Adrenal gland (tissue), 9 donors: ENCODE measurements at regions not wholly inside any gene's neighbourhood (a gene's known extent, or its start where the extent isn't known, plus 50 kb on each side); places are given as distances from the start of the nearest gene placed in this dataset.

ENCODE experiments used
- DNase-seq, 7 donors: peaks; one replicate each; pipeline ENCODE4 v3.0.0-alpha.2; 2019 to 2020
- H3K27ac ChIP-seq, 5 donors: fragments of 200-600 bp; sonication (generic) in 4 of 5; 1 replicate in 3 of 5; 2 replicates in 2 of 5; pipeline versions ENCODE4 v1.5.1 to v1.8.0; 2016 to 2020; ENCODE audit warnings: mild to moderate bottlenecking in 1 of 5
- H3K27me3 ChIP-seq: fragments of 200-600 bp; 2 replicates; pipeline ENCODE4 v1.8.0; 2021
- H3K36me3 ChIP-seq, 2 donors: fragments of 200-600 bp; replicated peaks in 1 of 2; 1 replicate in 1 of 2; 2 replicates in 1 of 2; pipeline versions ENCODE4 v1.5.1 to v1.8.0; 2018 to 2022
- H3K4me1 ChIP-seq, 2 donors: fragments of 200-600 bp; replicated peaks in 1 of 2; 1 replicate in 1 of 2; 2 replicates in 1 of 2; pipeline versions ENCODE4 v1.5.1 to v1.8.0; 2018 to 2021
- H3K4me3 ChIP-seq, 4 donors: fragments of 200-600 bp; sonication (generic) in 3 of 4; one replicate each; pipeline ENCODE4 v1.5.1; 2016 to 2018
- H3K9me3 ChIP-seq, 3 donors: fragments of 200-600 bp; sonication (generic) in 1 of 3; replicated peaks in 1 of 3; 1 replicate in 2 of 3; 2 replicates in 1 of 3; pipeline versions ENCODE4 v1.5.1 to v1.8.0; 2016 to 2021
- POLR2A ChIP-seq, 2 donors: fragments of 450-650 bp; IDR thresholded peaks; one replicate each; pipeline ENCODE4 v1.6.1; 2017; ENCODE audit warnings: antibody characterized with exemption in 2 of 2, mild to moderate bottlenecking in 2 of 2, moderate library complexity in 1 of 2
- WGBS, 4 donors: extraction: QIAGEN DNeasy Blood & Tissue Kit in 2 of 4; methylation state at CpG; one replicate each; pipeline versions ENCODE4 v1.1.5 to v1.1.7; 2013 to 2017; 5-methylcytosine and 5-hydroxymethylcytosine counted together
- intact Hi-C, 2 donors: fragments of 100-400 bp; cut with DNase I; formaldehyde crosslinking; loops; one replicate each; pipeline versions ENCODE4 v1.14.1 to v1.15.0; 2022 to 2023
- TF ChIP-seq, protein P1 (sequence below), 6 experiments: fragments of 450-650 bp in 4 of 6; fragments of 200-600 bp in 2 of 6; sonication (generic) in 1 of 6; IDR thresholded peaks; 1 replicate in 5 of 6; 2 replicates in 1 of 6; pipeline versions ENCODE4 v1.5.1 to v1.8.0; 2016 to 2021; ENCODE audit warnings: antibody characterized with exemption in 6 of 6, mild to moderate bottlenecking in 2 of 6, moderate library complexity in 1 of 6
- donor health status: healthy with polysubstance abuse.
- donor health status: Bipolar disorder and iron deficiency.
- donor health status: DM: yes; HTN: yes; CAD: no.
- donor health status: DM: no; HTN: no; CAD: no.
- donor health status: DM: no; HTN: no; CAD: no.

DNA sequence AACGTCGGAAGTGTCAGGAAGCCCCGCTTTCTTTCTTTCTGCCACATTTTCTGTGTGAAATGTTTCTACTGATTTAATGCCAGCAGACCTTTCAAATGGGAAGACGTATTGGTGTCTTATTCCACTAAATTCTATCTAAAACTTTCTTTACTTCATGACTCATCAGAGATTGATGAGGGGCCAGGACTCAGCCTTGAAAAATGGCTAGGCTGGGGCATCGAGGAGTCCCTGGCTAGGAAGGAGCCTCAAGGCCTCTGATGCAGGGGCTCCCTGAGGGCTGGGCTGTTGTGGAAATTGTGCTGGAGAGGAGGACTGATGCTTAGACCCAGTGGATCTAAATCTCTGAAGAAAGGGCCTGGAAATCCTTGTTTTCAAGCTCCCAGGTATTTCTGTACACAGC is 192.8 kb upstream of the PDE10A start:
- intact Hi-C loops = loop anchor here in 1 of 2 donors (10.0 kb wide), 2 partner anchors 121 to 411 kb away; no protein-coding TSS in a partner anchor
- 41 to 80% (median 53%) methylated on average over 5 of the region's 5 CpGs for whole genome bisulfite sequencing, 4 donors
- DNase-seq = peak in 3 of 7 donors; percentile 45 to 52 (median 48)
- Histone ChIP-seq H3K4me1 (no peaks in the 10 kb centered on the region), H3K27ac (no peak overlapping the region), H3K36me3 (no peaks in the 10 kb centered on the region), H3K9me3 (no peaks in the 10 kb centered on the region), H3K4me3 (no peak overlapping the region), H3K27me3 (peaks cover 9% of the 10 kb centered on the region)
- TF ChIP-seq POLR2A (IDR thresholded peaks at IDR 0.05) = no peak
- TF ChIP-seq, protein P1, sequence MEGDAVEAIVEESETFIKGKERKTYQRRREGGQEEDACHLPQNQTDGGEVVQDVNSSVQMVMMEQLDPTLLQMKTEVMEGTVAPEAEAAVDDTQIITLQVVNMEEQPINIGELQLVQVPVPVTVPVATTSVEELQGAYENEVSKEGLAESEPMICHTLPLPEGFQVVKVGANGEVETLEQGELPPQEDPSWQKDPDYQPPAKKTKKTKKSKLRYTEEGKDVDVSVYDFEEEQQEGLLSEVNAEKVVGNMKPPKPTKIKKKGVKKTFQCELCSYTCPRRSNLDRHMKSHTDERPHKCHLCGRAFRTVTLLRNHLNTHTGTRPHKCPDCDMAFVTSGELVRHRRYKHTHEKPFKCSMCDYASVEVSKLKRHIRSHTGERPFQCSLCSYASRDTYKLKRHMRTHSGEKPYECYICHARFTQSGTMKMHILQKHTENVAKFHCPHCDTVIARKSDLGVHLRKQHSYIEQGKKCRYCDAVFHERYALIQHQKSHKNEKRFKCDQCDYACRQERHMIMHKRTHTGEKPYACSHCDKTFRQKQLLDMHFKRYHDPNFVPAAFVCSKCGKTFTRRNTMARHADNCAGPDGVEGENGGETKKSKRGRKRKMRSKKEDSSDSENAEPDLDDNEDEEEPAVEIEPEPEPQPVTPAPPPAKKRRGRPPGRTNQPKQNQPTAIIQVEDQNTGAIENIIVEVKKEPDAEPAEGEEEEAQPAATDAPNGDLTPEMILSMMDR (IDR thresholded peaks at IDR 0.05) = no peak

DNA sequence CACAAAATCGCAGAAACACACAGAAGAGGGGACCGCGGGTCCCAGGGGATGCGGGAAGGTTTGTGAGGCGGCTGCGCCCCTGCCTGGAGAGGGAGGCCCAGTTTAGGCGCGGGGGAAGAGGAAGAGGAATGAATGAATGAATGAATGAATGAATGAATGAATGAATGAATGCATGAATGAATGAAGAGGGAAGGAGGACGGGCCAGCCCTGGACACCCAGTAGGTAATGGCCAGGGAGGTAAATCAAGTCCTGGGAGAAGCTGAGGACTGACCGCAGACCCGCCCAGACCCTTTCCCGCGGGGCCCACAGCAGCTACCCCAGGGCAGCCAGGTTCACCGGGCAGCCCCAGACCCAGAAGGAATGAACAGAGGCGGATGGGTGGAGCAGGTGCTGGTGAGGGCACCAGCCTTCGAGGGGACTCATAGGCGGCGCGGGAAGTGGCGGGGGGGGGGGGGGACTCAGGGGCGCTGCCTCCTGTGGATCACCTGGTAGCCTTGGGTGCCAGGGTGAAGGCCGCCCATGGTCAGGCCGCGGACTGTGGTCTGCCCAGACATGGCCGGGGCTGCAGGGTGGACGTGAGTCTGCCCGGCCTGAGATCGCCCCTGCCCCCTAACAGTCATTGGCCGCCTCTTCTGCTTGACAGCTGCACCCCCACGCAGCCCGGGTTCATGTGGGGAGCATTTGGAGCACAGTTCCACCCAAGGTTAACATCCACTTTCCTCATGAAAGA is 192.0 kb upstream of the PDE10A start:
- WGBS, 4 donors = 57 to 84% (median 71%) methylated on average over 10 to 31 of the region's 31 CpGs
- H3K4me1 ChIP-seq = no peaks in the 10 kb centered on the region
- H3K36me3 ChIP-seq = no peaks in the 10 kb centered on the region
- H3K9me3 ChIP-seq = no peaks in the 10 kb centered on the region
- H3K4me3 ChIP-seq = no peak overlapping the region
- H3K27me3 ChIP-seq = peaks cover 9% of the 10 kb centered on the region
- TF ChIP-seq, protein P1 (IDR thresholded peaks at IDR 0.05) = no peak
- TF ChIP-seq POLR2A (IDR thresholded peaks at IDR 0.05) = no peak
- H3K27ac ChIP-seq = no peak overlapping the region
- DNase-seq = no peak
- intact Hi-C loops = loop anchor here (5.0 to 10.0 kb wide), 3 partner anchors 120 to 410 kb away; no protein-coding TSS in a partner anchor

DNA sequence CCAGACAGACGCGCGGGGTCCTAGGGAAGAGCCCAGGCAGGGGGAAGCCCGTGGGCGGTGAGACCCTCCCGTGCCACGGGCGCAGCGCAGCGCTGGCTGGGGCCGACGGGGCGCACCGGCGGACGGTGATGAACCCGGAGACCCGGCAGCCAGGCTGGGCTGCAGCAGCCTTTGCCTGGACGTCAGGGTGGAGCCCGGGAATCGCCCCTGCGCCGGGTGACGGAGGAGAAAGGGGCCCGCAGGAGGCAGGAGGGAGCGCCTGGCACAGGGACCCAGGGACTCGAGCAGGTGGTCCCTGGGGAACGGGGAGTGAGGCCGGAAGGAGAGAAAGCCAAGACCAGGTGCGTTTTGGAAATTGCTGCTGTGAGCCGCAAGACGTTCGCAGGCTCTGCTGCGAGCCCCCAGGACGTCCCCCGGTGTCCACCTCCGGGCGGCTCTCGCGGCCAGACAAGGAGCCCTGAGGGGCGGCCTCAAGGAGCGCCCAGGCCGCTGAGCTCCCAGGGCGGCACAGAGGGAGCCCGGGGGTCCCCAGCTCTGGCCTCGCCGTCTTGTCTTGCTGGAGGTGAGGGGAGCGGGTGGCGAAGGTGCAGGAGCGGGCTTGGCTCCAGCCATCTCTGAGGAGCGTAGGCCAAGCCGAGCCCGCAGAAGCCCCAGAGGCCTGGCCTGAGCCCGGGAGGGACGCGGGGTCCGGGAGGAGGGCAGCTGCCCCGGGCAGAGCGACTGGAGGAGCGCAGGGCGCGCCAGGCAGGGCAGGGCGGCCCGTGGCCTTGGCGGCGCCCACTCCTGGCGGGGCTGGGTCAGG is 191.2 kb upstream of the PDE10A start:
- H3K9me3 ChIP-seq = no peaks in the 10 kb centered on the region
- intact Hi-C loops = loop anchor here (5.0 to 10.0 kb wide), 3 partner anchors 119 to 409 kb away; no protein-coding TSS in a partner anchor
- H3K27ac ChIP-seq = no peak overlapping the region
- H3K36me3 ChIP-seq = no peaks in the 10 kb centered on the region
- H3K4me1 ChIP-seq = no peaks in the 10 kb centered on the region
- no peak for DNase-seq
- WGBS, 4 donors = 35 to 49% (median 37%) methylated on average over 36 to 67 of the region's 67 CpGs
- peaks cover 9% of the 10 kb centered on the region for H3K27me3 ChIP-seq
- no peak for TF ChIP-seq POLR2A (IDR thresholded peaks at IDR 0.05)
- TF ChIP-seq, protein P1 (IDR thresholded peaks at IDR 0.05) = no peak
- H3K4me3 ChIP-seq = no peak overlapping the region

DNA sequence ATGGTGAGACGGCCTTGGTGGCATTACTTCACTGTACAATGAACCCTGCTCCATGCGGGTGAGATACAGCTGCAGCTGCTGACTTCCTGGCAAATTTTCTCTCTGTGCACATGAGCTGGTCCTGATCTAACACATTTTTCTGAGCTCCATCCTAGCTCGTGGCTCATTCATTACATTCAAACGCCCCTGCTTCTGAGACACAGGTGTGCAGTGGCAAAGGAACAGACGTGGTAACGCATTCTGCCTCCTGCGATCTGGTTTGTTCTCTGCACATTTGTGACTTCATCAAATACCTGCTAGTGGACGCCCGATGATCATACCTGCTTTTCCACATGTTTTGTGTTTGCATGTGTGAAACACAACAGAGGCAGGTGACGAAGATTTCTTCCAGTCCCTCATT is 189.6 kb upstream of the PDE10A start:
- no peak overlapping the region for H3K27ac ChIP-seq
- DNase-seq = no peak
- H3K9me3 ChIP-seq = no peaks in the 10 kb centered on the region
- no peaks in the 10 kb centered on the region for H3K4me1 ChIP-seq
- no peaks in the 10 kb centered on the region for H3K36me3 ChIP-seq
- H3K27me3 ChIP-seq = peaks cover 9% of the 10 kb centered on the region
- no peak overlapping the region for H3K4me3 ChIP-seq
- intact Hi-C loops = loop anchor here (5.0 to 10.0 kb wide), 3 partner anchors 118 to 408 kb away; no protein-coding TSS in a partner anchor
- WGBS, 4 donors = 82 to 88% (median 84%) methylated on average over 10 of the region's 10 CpGs
- TF ChIP-seq, protein P1 (IDR thresholded peaks at IDR 0.05) = no peak
- TF ChIP-seq POLR2A (IDR thresholded peaks at IDR 0.05) = no peak
